ENCODE measurements at regions not wholly inside any gene's neighbourhood (a gene's known extent, or its start where the extent isn't known, plus 50 kb on each side); places are given as distances from the start of the nearest gene placed in this dataset.

GRCh38 chr5:152185547-152186245 is 219.4 kb downstream of the NMUR2 start:
- TF ChIP-seq, protein P1, sequence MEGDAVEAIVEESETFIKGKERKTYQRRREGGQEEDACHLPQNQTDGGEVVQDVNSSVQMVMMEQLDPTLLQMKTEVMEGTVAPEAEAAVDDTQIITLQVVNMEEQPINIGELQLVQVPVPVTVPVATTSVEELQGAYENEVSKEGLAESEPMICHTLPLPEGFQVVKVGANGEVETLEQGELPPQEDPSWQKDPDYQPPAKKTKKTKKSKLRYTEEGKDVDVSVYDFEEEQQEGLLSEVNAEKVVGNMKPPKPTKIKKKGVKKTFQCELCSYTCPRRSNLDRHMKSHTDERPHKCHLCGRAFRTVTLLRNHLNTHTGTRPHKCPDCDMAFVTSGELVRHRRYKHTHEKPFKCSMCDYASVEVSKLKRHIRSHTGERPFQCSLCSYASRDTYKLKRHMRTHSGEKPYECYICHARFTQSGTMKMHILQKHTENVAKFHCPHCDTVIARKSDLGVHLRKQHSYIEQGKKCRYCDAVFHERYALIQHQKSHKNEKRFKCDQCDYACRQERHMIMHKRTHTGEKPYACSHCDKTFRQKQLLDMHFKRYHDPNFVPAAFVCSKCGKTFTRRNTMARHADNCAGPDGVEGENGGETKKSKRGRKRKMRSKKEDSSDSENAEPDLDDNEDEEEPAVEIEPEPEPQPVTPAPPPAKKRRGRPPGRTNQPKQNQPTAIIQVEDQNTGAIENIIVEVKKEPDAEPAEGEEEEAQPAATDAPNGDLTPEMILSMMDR (tag by site-specific recombination; IDR thresholded peaks at IDR 0.05): no peak
- TF ChIP-seq, protein P2, sequence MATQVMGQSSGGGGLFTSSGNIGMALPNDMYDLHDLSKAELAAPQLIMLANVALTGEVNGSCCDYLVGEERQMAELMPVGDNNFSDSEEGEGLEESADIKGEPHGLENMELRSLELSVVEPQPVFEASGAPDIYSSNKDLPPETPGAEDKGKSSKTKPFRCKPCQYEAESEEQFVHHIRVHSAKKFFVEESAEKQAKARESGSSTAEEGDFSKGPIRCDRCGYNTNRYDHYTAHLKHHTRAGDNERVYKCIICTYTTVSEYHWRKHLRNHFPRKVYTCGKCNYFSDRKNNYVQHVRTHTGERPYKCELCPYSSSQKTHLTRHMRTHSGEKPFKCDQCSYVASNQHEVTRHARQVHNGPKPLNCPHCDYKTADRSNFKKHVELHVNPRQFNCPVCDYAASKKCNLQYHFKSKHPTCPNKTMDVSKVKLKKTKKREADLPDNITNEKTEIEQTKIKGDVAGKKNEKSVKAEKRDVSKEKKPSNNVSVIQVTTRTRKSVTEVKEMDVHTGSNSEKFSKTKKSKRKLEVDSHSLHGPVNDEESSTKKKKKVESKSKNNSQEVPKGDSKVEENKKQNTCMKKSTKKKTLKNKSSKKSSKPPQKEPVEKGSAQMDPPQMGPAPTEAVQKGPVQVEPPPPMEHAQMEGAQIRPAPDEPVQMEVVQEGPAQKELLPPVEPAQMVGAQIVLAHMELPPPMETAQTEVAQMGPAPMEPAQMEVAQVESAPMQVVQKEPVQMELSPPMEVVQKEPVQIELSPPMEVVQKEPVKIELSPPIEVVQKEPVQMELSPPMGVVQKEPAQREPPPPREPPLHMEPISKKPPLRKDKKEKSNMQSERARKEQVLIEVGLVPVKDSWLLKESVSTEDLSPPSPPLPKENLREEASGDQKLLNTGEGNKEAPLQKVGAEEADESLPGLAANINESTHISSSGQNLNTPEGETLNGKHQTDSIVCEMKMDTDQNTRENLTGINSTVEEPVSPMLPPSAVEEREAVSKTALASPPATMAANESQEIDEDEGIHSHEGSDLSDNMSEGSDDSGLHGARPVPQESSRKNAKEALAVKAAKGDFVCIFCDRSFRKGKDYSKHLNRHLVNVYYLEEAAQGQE (tag by site-specific recombination; IDR thresholded peaks at IDR 0.05): no peak
- TF ChIP-seq ZNF10 (tag by site-specific recombination; IDR thresholded peaks at IDR 0.05): no peak
